Tibial nerve (tissue), 4 donors: ENCODE measurements at regions not wholly inside any gene's neighbourhood (a gene's known extent, or its start where the extent isn't known, plus 50 kb on each side); places are given as distances from the start of the nearest gene placed in this dataset.

Experiments used
- DNase-seq, 2 donors: peaks; one replicate each; pipeline ENCODE4 v3.0.0-alpha.2; 2019; ENCODE audit warnings: low spot score in 2 of 2
- H3K27ac ChIP-seq, 4 donors: fragments of 200-600 bp; sonication (generic) in 3 of 4; one replicate each; pipeline ENCODE4 v1.5.1; 2017 to 2019; ENCODE audit warnings: mild to moderate bottlenecking in 1 of 4
- H3K27me3 ChIP-seq, 2 donors: fragments of 200-600 bp; sonication (generic) in 1 of 2; one replicate each; pipeline versions ENCODE4 v1.5.1 to v1.6.0; 2017 to 2019
- H3K36me3 ChIP-seq, 3 donors: fragments of 200-600 bp; sonication (generic); one replicate each; pipeline ENCODE4 v1.5.1; 2018 to 2019
- H3K4me1 ChIP-seq, 4 donors: fragments of 200-600 bp; sonication (generic) in 3 of 4; one replicate each; pipeline ENCODE4 v1.5.1; 2017 to 2019
- H3K4me3 ChIP-seq, 4 donors: fragments of 200-600 bp; sonication (generic) in 3 of 4; one replicate each; pipeline ENCODE4 v1.5.1; 2017 to 2019; ENCODE audit warnings: mild to moderate bottlenecking in 1 of 4, moderate library complexity in 1 of 4
- H3K9me3 ChIP-seq, 4 donors: fragments of 200-600 bp; sonication (generic) in 3 of 4; one replicate each; pipeline ENCODE4 v1.5.1; 2017 to 2019
- EP300 ChIP-seq, 2 donors: sonication (generic); formaldehyde crosslinking; IDR thresholded peaks; one replicate each; pipeline ENCODE4 v1.6.1; 2017; ENCODE audit warnings: antibody characterized with exemption in 2 of 2, mild to moderate bottlenecking in 1 of 2
- POLR2A ChIP-seq, 2 donors: fragments of 450-650 bp; IDR thresholded peaks; one replicate each; pipeline ENCODE4 v1.6.1; 2017; ENCODE audit warnings: antibody characterized with exemption in 2 of 2, mild to moderate bottlenecking in 2 of 2, moderate library complexity in 2 of 2
- WGBS, 2 donors: methylation state at CpG; one replicate each; pipeline ENCODE4 v1.1.5; 2018; 5-methylcytosine and 5-hydroxymethylcytosine counted together
- TF ChIP-seq, protein P1 (sequence below), 5 experiments: fragments of 200-600 bp in 3 of 5; fragments of 450-650 bp in 2 of 5; sonication (generic) in 3 of 5; IDR thresholded peaks; one replicate each; pipeline ENCODE4 v1.5.1; 2016 to 2019; ENCODE audit warnings: antibody characterized with exemption in 5 of 5, mild to moderate bottlenecking in 3 of 5, moderate library complexity in 2 of 5

DNA sequence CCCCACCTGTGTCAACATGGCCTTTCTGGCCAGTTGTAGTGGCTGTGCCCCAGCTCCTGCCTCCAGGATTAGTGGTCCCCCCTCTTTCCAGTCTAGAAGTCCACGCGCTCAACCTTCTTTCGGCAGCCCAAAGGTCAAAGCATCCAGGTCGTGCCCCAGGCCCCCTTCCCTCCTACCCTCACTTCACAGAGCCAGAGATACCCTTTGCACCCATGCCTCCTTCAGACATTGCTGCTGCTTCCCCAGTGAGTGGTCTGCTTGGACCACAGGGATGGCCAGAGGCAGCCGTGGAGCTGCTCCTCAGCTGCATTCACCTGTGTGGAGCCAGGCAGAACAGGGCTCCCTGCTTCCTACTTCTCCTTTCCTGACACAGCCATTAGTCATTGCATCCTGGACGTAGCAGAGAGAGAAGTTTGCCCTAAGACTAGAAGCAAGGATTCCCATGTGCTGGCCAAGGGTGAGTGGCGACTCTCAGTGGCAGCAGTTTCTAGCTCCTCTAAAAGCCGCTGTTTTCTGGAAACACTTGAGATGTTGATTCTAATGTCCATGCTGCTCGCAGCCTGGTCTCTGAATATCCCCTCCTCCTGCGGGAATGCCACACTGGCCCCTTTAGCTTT is 243.1 kb upstream of the SHH start:
- Histone ChIP-seq H3K9me3 (no peaks in the 10 kb centered on the region), H3K4me1 (no peaks in the 10 kb centered on the region), H3K27me3 (no peaks in the 10 kb centered on the region), H3K27ac (no peak overlapping the region), H3K36me3 (no peaks in the 10 kb centered on the region), H3K4me3 (no peak overlapping the region)
- 76 to 78% methylated on average over 10 of the region's 10 CpGs for WGBS, 2 donors
- no peak for DNase-seq
- no peak for TF ChIP-seq EP300 (IDR thresholded peaks at IDR 0.05)
- no peak for TF ChIP-seq POLR2A (IDR thresholded peaks at IDR 0.05)
- TF ChIP-seq, protein P1, sequence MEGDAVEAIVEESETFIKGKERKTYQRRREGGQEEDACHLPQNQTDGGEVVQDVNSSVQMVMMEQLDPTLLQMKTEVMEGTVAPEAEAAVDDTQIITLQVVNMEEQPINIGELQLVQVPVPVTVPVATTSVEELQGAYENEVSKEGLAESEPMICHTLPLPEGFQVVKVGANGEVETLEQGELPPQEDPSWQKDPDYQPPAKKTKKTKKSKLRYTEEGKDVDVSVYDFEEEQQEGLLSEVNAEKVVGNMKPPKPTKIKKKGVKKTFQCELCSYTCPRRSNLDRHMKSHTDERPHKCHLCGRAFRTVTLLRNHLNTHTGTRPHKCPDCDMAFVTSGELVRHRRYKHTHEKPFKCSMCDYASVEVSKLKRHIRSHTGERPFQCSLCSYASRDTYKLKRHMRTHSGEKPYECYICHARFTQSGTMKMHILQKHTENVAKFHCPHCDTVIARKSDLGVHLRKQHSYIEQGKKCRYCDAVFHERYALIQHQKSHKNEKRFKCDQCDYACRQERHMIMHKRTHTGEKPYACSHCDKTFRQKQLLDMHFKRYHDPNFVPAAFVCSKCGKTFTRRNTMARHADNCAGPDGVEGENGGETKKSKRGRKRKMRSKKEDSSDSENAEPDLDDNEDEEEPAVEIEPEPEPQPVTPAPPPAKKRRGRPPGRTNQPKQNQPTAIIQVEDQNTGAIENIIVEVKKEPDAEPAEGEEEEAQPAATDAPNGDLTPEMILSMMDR (IDR thresholded peaks at IDR 0.05), result no peak

DNA sequence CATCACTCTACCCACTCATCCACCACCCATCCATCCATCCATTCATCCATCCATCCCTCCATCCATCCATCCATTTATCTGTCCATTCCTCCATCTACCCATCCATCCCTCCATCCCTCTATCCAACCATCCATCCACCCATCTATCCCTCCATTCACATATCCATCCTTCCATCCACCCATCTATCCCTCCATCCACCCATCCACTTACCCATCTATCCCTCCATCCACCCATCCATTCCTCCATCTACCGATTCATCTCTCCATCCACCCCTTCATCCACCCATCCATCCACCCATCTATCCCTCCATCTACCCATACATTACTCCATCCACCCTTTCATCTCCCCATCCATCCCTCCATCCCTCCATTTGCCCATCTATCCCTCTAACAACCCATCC is 239.6 kb upstream of the SHH start:
- TF ChIP-seq, protein P1 (IDR thresholded peaks at IDR 0.05), result no peak
- no peak for TF ChIP-seq POLR2A (IDR thresholded peaks at IDR 0.05)
- TF ChIP-seq EP300 (IDR thresholded peaks at IDR 0.05), result no peak
- DNase-seq, result no peak
- WGBS, 2 donors, result 91 to 96% methylated on average over 1 of the region's 1 CpG

DNA sequence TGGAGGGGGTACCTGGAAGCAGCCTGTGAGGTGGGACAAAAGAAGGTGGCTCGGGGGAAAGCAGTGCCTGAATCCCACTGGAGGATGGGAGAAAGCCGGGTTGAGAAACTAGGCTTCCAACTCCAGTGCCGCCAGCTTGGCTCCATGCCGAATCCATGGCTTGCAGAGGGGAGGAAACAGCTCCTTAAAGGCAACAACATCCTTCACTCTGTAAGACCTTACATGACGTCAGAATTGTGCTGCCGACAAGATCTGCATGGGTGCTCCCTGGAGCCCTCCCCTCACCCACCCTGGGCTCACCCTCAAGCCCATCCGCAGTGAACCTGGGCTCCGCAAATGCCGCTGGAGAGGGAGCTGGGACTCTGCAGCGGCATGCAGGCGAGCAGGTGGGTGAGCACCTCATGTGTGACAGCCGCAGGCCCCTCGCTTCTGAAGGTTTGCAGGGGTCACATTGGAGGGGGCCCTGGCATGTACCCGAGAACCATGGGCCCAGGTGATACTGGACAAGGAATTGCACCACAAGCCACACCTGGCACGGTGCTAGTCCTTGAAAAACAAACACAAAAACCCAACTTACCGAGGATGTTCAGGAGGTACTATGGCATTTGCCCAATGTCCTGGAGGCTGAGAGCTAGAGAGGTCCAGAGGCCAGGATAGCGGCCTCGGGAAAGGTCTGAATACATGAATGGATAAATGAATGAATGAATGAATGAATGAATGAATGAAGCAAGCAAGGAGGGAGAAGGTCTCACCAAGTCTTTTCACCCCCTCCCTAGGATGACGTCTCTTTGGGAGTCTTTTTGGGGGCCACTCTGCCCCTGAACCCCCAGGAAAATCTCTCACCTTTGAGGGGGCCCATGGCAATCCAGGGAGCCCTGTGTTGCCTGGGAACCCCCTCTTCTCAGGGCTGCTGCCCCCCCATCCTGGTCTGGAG is 238.6 kb upstream of the SHH start:
- Histone ChIP-seq H3K27ac (no peak overlapping the region), H3K4me3 (no peak overlapping the region), H3K27me3 (no peaks in the 10 kb centered on the region), H3K9me3 (peaks cover 0 to 18% (median 0%) of the 10 kb centered on the region in 4 donors), H3K36me3 (no peaks in the 10 kb centered on the region), H3K4me1 (no peaks in the 10 kb centered on the region)
- TF ChIP-seq, protein P1 (IDR thresholded peaks at IDR 0.05), result no peak
- TF ChIP-seq EP300 (IDR thresholded peaks at IDR 0.05) (no peak), POLR2A (IDR thresholded peaks at IDR 0.05) (no peak)
- WGBS, 2 donors, result 84 to 86% methylated on average over 19 of the region's 19 CpGs
- DNase-seq, result no peak

More for the DNA sequence above, 239.6 kb upstream of the SHH start:
- H3K27me3 ChIP-seq, result no peaks in the 10 kb centered on the region
- H3K9me3 ChIP-seq, result peaks cover 0 to 9% (median 0%) of the 10 kb centered on the region in 4 donors
- no peak overlapping the region for H3K4me3 ChIP-seq
- H3K36me3 ChIP-seq, result no peaks in the 10 kb centered on the region
- no peak overlapping the region for H3K27ac ChIP-seq
- no peaks in the 10 kb centered on the region for H3K4me1 ChIP-seq

DNA sequence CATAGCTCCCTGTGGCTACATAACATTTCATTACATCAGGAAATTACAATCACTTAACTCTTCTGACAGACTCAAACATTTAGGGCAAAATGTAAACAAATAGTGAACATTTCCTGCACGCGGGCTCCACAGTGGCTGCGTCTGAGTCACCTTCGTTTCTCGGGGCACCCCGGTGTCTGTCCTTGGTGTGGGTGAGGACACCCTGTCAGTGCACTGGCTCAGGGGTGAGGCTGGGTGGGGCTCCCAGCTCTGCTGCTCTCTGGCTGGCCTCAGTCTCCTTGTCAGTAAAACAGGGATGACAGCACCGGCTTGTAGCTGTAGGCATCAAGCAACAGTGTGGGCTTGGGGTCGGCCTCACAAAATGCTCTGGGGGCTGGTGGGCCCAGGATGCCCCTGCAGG is 237.1 kb upstream of the SHH start:
- Histone ChIP-seq H3K36me3 (no peaks in the 10 kb centered on the region), H3K9me3 (peaks cover 0 to 19% (median 0%) of the 10 kb centered on the region in 4 donors), H3K4me3 (no peak overlapping the region), H3K27ac (no peak overlapping the region), H3K27me3 (no peaks in the 10 kb centered on the region), H3K4me1 (no peaks in the 10 kb centered on the region)
- no peak for DNase-seq
- TF ChIP-seq, protein P1 (IDR thresholded peaks at IDR 0.05), result no peak
- no peak for TF ChIP-seq POLR2A (IDR thresholded peaks at IDR 0.05)
- TF ChIP-seq EP300 (IDR thresholded peaks at IDR 0.05), result no peak
- 64 to 81% methylated on average over 7 to 8 of the region's 8 CpGs for WGBS, 2 donors

DNA sequence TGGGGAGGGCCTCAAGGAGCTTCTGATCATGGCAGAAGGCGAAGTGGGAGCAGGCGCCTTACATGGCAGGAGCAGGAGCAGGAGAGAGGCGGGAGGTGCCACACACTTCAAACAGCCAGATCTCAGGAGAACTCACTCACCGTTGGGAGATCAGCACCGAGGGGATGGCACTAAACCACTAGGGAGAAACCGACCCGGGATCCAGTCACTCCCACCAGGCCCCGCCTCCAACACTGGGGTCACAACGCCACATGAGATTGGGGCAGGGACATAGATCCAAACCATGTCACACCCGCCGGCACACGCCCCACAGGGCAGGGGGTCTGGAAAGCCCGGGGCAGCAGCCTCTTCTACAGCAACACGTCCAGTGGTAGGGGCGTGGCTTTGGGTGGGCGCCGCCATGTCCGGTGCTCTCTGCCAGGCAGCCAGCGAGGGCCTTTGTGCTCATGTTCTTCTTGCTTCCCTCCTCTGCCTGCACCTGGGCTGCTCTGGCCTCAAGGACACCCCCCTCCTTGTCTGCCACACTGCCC is 233.8 kb upstream of the SHH start:
- no peaks in the 10 kb centered on the region for H3K27me3 ChIP-seq
- WGBS, 2 donors, result 88 to 95% methylated on average over 15 to 19 of the region's 19 CpGs
- peaks cover 0 to 19% (median 0%) of the 10 kb centered on the region in 4 donors for H3K9me3 ChIP-seq
- DNase-seq, result no peak
- H3K4me3 ChIP-seq, result no peak overlapping the region
- no peaks in the 10 kb centered on the region for H3K4me1 ChIP-seq
- TF ChIP-seq, protein P1 (IDR thresholded peaks at IDR 0.05), result no peak
- TF ChIP-seq EP300 (IDR thresholded peaks at IDR 0.05) (no peak), POLR2A (IDR thresholded peaks at IDR 0.05) (no peak)
- no peaks in the 10 kb centered on the region for H3K36me3 ChIP-seq
- H3K27ac ChIP-seq, result no peak overlapping the region
